ENCODE measurements at regions not wholly inside any gene's neighbourhood (a gene's known extent, or its start where the extent isn't known, plus 50 kb on each side); places are given as distances from the start of the nearest gene placed in this dataset.
"Not testable (repeated sequence)": the region's sequence is repeated elsewhere in the genome, so short reads cannot be mapped to it uniquely, and the experiment has no call there.

DNA sequence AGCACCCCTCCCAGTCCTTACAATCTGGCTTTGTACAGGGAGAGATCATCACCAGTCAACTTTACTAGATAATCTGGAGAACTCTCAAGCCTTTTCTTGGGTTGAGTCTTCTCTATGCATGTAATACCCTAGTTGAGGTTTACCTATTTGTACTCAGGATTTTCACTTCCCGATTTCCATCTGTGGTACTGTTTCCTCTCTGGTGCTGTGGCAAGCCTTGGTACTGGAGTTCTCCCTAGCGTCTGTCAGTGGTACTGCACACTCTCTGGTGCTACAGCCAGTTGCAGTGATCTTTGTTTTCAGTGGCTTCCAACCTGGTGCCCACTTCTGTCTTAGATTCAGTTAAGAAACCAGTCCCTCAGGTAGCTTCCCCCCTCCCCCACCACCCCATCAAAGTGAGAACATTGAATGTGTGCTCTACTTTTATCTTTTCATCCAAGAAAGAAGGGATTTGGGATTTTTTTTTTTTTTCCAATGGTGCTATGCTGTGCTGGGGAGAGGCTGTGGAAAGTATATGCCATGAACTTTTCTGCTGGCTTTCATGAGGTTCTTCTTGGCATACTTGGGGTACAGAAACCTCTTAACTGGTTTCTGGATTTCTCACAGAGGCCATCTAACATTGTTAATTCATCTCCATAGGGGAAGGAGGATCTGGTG lies 69.4 kb upstream of the EVL start:
- no peak overlapping the region for H3K4me3 ChIP-seq
- H3K27ac ChIP-seq, result no peak overlapping the region
- peaks cover 17 to 88% (median 64%) of the 10 kb centered on the region in 11 experiments for H3K9me3 ChIP-seq (replicated peaks in 1 of 11)
- no peak overlapping the region for H3K9ac ChIP-seq
- peaks cover 0 to 55% (median 19%) of the 10 kb centered on the region in 11 experiments; a peak in 16 of 22 replicates for H3K36me3 ChIP-seq
- H3K4me1 ChIP-seq, result peaks cover 0 to 8% (median 1%) of the 10 kb centered on the region in 10 experiments; a peak in 4 of 20 replicates
- H3K4me2 ChIP-seq, result no peak overlapping the region
- TF ChIP-seq Cebpa-rat (IDR thresholded peaks at IDR 0.05), result no peak
- H4K20me1 ChIP-seq, result peaks cover 0 to 22% (median 0%) of the 10 kb centered on the region in 11 experiments; a peak in 6 of 22 replicates
- no peaks in the 10 kb centered on the region for H3K27me3 ChIP-seq

DNA sequence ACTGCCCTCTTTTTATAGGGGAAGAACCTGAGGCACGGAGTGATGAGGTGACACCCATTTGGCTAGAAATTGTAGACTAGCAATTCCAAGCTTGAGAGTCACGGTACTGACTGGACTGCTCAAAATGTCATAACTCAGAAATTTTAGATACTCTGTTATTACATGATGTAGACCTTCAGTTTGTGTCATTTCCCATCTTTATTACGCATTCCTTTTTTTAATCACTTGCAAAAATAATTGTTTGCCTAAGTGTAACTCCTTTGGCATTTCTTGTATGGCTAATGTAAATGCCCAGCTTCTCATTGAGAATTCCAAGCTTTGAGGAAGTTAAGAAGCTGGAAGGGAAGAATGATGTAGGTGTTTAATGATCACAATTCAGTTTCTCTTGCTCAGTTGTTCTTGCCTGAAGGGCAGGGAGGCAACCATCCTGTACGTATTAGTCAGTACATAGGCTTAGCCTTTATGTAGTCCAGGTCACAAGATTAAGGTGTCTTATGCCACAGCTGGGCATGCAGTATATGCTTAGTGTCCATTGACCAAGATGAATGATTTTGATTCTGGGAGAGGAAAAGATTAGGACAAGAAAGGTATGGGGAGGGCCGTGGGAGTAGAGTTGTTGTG lies 68.2 kb upstream of the EVL start:
- H3K9ac ChIP-seq, result no peak overlapping the region
- H3K4me2 ChIP-seq, result no peak overlapping the region
- H3K4me1 ChIP-seq, result peaks cover 0 to 8% (median 1%) of the 10 kb centered on the region in 10 experiments; a peak in 3 of 20 replicates
- H4K20me1 ChIP-seq, result peaks cover 0 to 22% (median 0%) of the 10 kb centered on the region in 11 experiments; a peak in 6 of 22 replicates
- no peak overlapping the region for H3K4me3 ChIP-seq
- no peak overlapping the region for H3K27ac ChIP-seq
- peaks cover 0 to 67% (median 31%) of the 10 kb centered on the region in 11 experiments; a peak in 16 of 22 replicates for H3K36me3 ChIP-seq
- no peak for TF ChIP-seq Cebpa-rat (IDR thresholded peaks at IDR 0.05)
- H3K27me3 ChIP-seq, result no peaks in the 10 kb centered on the region
- peaks cover 29 to 97% (median 74%) of the 10 kb centered on the region in 11 experiments for H3K9me3 ChIP-seq (replicated peaks in 1 of 11)

DNA sequence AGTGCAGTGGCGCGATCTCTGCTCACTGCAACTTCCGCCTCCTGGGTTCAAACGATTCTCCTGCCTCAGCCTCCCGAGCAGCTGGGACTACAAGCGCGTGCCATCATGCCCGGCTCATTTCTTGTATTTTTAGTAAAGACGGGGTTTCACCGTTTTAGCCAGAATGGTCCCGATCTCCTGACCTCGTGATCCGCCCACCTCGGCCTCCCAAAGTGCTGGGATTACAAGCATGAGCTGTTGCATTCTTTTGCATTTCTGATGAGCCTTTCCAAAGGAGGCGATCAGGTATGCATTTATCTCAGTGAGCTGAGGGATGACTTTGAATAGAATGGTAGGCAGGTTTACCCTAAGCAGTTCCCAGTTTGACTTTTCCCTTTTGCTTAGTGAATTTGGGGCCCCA lies 64.8 kb upstream of the EVL start:
- H3K4me3 ChIP-seq, H3K4me1 ChIP-seq, H3K27me3 ChIP-seq, H3K27ac ChIP-seq, H3K4me2 ChIP-seq, H3K9ac ChIP-seq: not testable (repeated sequence)
- H3K36me3 ChIP-seq, result peaks cover 0 to 87% (median 55%) of the 10 kb centered on the region in 11 experiments; a peak in 19 of 22 replicates
- peaks cover 0 to 19% (median 0%) of the 10 kb centered on the region in 11 experiments; a peak in 4 of 22 replicates for H4K20me1 ChIP-seq
- H3K9me3 ChIP-seq (replicated peaks in 1 of 11), result peaks cover 56 to 99% (median 86%) of the 10 kb centered on the region in 11 experiments

DNA sequence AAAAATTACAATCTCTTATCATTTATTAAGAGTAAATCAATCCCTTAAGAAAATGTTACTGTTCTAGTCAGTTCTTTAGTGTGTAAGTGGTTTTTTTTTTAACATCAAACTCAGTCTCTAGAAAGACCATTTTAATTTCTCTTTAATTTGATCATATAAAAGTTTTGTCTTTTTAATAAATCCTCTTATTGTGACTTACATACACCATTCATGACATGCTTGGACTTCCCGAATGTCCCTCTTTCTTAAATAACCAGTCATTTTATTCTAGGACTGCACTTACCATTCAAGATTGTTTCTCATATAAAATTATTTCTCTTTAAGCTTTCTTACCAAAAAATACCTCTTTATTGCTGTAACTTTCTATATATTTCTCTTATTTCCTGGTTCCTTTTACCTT lies 60.8 kb upstream of the EVL start:
- no peaks in the 10 kb centered on the region for H3K27me3 ChIP-seq
- peak overlapping the region in 1 of 10 experiments; percentile 34; a peak in 1 of 20 replicates for H3K4me3 ChIP-seq
- H3K4me1 ChIP-seq, result peaks cover 0 to 30% (median 11%) of the 10 kb centered on the region in 10 experiments; a peak in 14 of 20 replicates
- TF ChIP-seq Cebpa-rat (IDR thresholded peaks at IDR 0.05), result no peak
- H3K36me3 ChIP-seq, result peaks cover 0 to 83% (median 49%) of the 10 kb centered on the region in 11 experiments; a peak in 19 of 22 replicates
- H3K4me2 ChIP-seq, result no peak overlapping the region
- H3K9ac ChIP-seq, result no peak overlapping the region
- H3K9me3 ChIP-seq (replicated peaks in 1 of 11), result peaks cover 61 to 86% (median 73%) of the 10 kb centered on the region in 11 experiments
- no peak overlapping the region for H3K27ac ChIP-seq
- peaks cover 0 to 24% (median 0%) of the 10 kb centered on the region in 11 experiments; a peak in 2 of 22 replicates for H4K20me1 ChIP-seq

DNA sequence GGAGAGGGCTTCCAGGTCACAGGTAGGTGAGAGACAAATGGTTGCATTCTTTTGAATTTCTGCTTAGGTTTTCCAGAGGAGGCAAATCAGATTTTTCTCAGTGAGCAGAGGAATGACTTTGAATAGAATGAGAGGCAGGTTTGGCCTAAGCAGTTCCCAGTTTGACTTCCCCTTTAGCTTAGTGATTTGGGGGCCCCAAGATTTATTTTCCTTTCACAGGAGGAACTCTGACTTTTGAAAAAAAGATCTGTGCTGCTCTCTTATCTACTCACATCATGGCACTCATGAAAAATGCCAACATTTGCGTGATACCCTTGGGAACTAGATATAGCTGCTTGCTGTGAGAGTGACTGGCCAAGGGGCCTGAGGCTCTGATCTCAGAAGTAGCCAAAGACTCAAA lies 58.0 kb upstream of the EVL start:
- Histone ChIP-seq H3K4me2 (peak overlapping the region in 3 of 11 experiments; percentile 15 to 49 (median 47); a peak in 4 of 22 replicates), H3K36me3 (peaks cover 0 to 63% (median 35%) of the 10 kb centered on the region in 11 experiments; a peak in 17 of 22 replicates), H3K9ac (no peak overlapping the region), H3K4me1 (peaks cover 18 to 40% (median 31%) of the 10 kb centered on the region in 10 experiments), H4K20me1 (peaks cover 0 to 46% (median 0%) of the 10 kb centered on the region in 11 experiments; a peak in 4 of 22 replicates), H3K9me3 (replicated peaks in 1 of 11) (peaks cover 33 to 65% (median 44%) of the 10 kb centered on the region in 11 experiments), H3K27me3 (no peaks in the 10 kb centered on the region), H3K27ac (no peak overlapping the region), H3K4me3 (no peak overlapping the region)
- TF ChIP-seq Cebpa-rat (IDR thresholded peaks at IDR 0.05), result no peak

DNA sequence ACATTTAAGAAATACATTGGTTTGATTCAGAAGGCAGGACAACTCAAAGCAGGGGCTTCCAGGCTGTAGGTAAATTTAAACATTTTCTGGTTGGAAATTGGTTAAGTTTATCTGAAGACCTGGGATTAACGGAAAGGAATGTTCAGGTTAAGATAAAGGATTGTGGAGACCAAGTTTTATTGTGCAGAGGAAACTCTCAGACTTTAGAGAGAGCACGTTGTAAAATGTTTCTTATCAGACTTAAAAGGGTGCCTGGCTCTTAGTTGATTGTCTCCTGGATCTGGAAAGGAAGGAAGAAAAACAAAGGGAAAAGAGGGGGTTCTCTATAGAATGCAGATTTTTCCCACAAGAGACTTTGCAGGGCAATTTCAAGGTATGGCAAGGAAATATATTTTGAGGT lies 55.4 kb upstream of the EVL start:
- H3K27ac ChIP-seq, result peak overlapping the region in 2 of 11 experiments; percentile 14 to 51; a peak in 2 of 22 replicates
- peak overlapping the region in 7 of 11 experiments; percentile 60 to 74 (median 65); a peak in 8 of 22 replicates for H3K4me2 ChIP-seq
- peaks cover 10 to 56% (median 28%) of the 10 kb centered on the region in 11 experiments for H3K9me3 ChIP-seq (replicated peaks in 1 of 11)
- peaks cover 27 to 53% (median 40%) of the 10 kb centered on the region in 10 experiments for H3K4me1 ChIP-seq
- H3K9ac ChIP-seq, H3K27me3 ChIP-seq, H3K4me3 ChIP-seq: not testable (repeated sequence)
- H4K20me1 ChIP-seq, result peaks cover 0 to 55% (median 0%) of the 10 kb centered on the region in 11 experiments; a peak in 4 of 22 replicates
- peaks cover 0 to 61% (median 17%) of the 10 kb centered on the region in 11 experiments; a peak in 17 of 22 replicates for H3K36me3 ChIP-seq

DNA sequence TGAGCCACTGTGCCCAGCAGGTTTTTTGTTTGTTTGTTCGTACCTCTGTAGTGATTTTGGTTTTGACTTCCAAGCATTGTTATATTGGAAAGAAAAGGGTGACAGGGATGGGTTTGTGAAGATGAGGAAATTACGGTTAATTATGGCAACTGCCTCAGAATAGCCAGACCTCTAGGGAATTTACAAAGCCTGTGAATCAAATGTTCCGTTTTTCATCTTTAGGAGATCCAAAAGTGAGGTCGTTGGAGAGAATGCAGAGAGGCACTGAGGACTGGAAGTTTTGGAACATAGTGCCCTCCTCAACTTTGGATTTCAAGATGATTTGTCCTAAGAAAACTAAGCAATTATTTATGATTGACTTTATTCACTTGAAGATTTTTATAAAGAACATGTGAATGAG lies 54.5 kb upstream of the EVL start:
- peaks cover 31 to 61% (median 48%) of the 10 kb centered on the region in 10 experiments for H3K4me1 ChIP-seq
- peak overlapping the region; percentile 14 to 74 (median 65); a peak in 21 of 22 replicates for H3K4me2 ChIP-seq

DNA sequence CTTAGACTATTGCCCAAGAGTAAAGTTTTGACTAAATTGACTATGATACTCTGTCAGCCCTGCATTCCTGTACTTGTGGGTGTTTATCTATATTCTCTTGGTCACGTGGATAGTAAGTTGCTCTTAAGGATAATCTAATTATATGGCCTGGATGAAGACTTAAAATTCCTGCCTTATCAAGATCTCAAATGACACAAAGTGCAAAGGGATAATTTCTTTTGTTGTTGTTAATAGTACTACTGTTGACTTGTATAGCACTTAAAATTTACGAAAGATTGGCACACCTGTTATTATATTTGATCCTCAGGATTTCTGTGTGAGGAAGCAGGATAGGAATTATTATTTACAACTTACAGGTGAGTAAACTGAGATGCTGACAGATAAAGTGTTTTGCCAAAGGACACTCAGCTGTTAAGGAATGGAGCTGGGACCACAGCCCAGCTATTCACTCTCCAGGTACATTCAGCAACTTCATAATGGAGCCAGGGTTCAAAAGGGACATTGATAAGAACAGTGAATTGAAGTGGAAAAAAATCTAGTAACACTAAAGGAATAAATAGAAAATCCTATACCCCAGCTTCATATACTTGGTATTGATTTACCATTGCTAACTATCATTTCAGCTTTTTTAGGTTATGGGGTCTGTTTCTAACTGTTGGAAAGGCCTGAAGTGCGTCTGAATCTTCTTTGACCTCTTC lies 53.4 kb upstream of the EVL start:
- H3K4me2 ChIP-seq, result peak overlapping the region in 6 of 11 experiments; percentile 27 to 49 (median 44); a peak in 10 of 22 replicates
- H3K9ac ChIP-seq, result 0 out of 22 replicates have a peak overlapping the region, but pooled peaks of 1 of the 11 experiments have one; percentile 12
- H3K9me3 ChIP-seq (replicated peaks in 1 of 11), result peaks cover 0 to 40% (median 8%) of the 10 kb centered on the region in 11 experiments; a peak in 15 of 22 replicates
- no peak for TF ChIP-seq Cebpa-rat (IDR thresholded peaks at IDR 0.05)
- peaks cover 0 to 74% (median 0%) of the 10 kb centered on the region in 11 experiments; a peak in 10 of 22 replicates for H4K20me1 ChIP-seq
- no peak overlapping the region for H3K4me3 ChIP-seq
- H3K27me3 ChIP-seq, result no peaks in the 10 kb centered on the region
- peak overlapping the region in 5 of 11 experiments; percentile 14 to 56 (median 27); a peak in 4 of 22 replicates for H3K27ac ChIP-seq
- peaks cover 0 to 49% (median 8%) of the 10 kb centered on the region in 11 experiments; a peak in 12 of 22 replicates for H3K36me3 ChIP-seq
- peaks cover 31 to 61% (median 48%) of the 10 kb centered on the region in 10 experiments for H3K4me1 ChIP-seq

More for the DNA sequence above, 54.5 kb upstream of the EVL start:
- no peak for TF ChIP-seq Cebpa-rat (IDR thresholded peaks at IDR 0.05)
- H3K27ac ChIP-seq, result peak overlapping the region in 4 of 11 experiments; percentile 24 to 51 (median 35); a peak in 5 of 22 replicates
- H3K4me3 ChIP-seq, result no peak overlapping the region
- H3K27me3 ChIP-seq, result no peaks in the 10 kb centered on the region
- peaks cover 0 to 63% (median 0%) of the 10 kb centered on the region in 11 experiments; a peak in 5 of 22 replicates for H4K20me1 ChIP-seq
- peaks cover 1 to 51% (median 19%) of the 10 kb centered on the region in 11 experiments; a peak in 21 of 22 replicates for H3K9me3 ChIP-seq (replicated peaks in 1 of 11)
- H3K36me3 ChIP-seq, result peaks cover 0 to 60% (median 11%) of the 10 kb centered on the region in 11 experiments; a peak in 16 of 22 replicates
- H3K9ac ChIP-seq, result no peak overlapping the region

All from BLaER1 treated with 17β-estradiol and CSF1 and Interleukin-3, amounts not matched to agents 10 nM and 100 nM (cell line).